GM18907 (cell line): ENCODE measurements at regions not wholly inside any gene's neighbourhood (a gene's known extent, or its start where the extent isn't known, plus 50 kb on each side); places are given as distances from the start of the nearest gene placed in this dataset.
"Not testable (repeated sequence)": the region's sequence is repeated elsewhere in the genome, so short reads cannot be mapped to it uniquely, and the experiment has no call there.

Experiments used
- ATAC-seq: cut with Tn5 transposase; IDR thresholded peaks from one replicate; pipeline ENCODE4 v1.9.1; 2021; ENCODE audit warnings: mild to moderate bottlenecking, moderate library complexity; ENCODE audit not compliant: unreplicated experiment

DNA sequence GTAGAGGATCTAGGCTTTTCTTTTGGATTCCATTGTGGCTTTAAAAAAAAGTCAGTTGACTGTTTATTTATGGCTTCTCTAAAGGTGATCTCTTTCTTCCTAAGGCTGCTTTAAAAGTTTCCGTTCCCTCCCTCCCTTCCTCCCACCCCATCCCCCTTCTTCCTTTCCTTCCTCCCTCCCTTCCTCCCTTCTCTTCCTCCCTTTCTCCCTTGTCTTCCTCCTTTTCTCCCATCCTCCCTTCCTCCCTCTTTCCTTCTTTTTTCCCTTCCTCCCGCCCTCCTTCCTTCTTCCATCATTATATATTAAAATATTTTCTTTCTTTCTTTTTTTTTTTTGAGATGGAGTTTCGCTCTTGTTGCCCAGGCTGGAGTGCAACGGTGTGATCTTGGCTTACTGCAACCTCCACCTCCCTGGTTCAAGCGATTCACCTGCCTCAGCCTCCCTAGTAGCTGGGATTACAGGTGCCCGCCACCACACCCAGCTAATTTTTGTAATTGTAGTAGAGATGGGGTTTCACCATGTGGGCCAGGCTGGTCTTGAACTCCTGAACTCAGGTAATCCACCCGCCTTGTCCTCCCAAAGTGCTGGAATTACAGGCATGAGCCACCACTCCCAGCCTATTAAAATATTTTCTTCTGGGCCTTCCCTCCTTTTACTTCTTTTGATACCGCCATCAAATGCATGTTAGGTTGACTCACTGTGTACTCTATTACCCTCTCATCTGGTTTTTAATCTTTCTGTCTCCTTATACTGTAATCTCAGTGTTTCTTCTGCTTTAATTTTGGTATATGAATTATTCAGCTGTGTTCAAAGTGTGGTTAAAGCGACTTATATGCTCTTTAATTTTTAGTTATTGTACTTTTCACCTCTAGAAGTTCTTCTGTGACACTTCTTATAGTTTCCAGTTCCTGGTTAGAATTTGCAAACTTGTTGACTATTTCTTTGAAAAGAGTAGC, 59.2 kb upstream of the ATP5PO start:
- no peak for ATAC-seq

DNA sequence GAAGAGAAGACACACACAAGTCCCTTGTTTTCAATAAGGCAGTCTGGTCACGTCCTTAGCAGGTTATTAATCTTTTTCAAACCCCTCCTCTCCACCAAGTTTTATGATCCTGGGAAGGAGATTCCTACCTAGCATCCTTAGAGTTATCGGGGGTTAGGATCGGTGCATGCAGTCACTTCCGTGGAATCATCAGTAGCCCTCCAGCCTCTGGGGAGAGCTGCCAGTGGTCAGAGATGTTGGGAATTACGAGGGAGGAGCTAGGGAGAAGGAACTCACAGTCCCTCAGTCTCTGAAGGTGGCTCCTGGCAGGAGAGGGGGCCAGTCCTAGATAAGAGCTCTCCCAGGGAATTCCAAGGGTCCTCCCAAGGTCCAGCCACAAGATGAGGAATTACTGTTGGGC, 57.7 kb upstream of the ATP5PO start:
- ATAC-seq = no peak

DNA sequence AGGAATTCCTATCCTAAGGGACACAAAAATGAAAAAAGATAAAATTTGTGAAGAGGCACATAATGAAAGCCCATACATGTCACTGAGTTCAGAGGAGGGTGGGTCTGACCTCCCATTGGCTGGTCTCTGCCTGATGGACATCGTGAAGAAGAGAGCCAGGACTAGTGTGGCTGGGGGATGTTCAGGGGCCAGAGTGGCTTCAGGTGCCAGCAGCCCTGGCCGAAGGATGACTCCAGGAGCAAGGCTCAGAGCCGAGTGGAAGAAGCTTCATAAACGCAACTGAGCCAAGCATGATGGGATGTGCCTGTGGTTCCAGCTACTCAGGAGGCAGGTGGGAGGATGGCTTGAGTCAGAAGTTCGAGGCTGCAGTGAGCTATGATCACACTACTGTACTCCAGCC, 56.9 kb upstream of the ATP5PO start:
- ATAC-seq = no peak

DNA sequence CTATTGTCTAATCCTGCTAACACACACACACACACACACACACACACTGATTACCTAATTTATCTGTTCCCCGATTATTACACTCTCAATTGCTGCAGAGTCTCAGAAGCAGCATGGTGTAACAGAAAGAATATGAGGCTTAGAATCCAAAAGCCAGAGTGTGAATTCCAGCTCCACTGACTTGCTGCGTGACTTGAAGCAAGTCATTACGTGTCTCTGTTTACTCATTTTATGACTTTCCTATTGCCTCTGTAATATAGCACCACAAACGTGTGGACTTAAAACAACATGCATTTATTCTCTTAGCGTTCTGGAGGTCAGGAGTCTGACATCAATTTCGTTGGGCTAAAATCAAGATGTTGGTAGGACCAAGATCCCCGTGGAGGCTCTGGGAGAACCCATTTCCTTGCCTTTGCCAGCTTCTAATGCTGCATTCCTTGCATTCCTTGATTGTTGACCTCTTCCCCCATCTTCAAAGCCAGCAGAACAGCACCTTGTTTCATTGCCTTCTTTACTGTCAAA, 55.9 kb upstream of the ATP5PO start:
- no peak for ATAC-seq

GRCh38 chr21:33969581-33969980, 54.0 kb upstream of the ATP5PO start:
- ATAC-seq = no peak

DNA sequence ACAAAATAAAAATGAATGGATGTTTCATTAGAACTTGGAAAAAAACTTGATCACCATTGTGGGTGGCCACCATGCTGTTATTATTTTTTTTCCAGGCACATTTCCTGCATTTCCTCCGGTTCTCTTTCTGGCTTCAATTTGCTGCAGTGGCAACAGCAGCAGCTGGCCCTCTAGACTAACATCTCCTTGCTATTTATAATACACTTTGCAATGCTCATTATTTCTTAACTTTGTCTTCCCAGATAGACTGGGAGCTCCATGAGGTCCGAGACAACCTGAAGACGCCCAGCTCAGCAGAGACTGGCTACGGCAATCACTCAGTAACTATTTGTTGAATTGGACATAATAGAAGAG, 53.4 kb upstream of the ATP5PO start:
- ATAC-seq = no peak

DNA sequence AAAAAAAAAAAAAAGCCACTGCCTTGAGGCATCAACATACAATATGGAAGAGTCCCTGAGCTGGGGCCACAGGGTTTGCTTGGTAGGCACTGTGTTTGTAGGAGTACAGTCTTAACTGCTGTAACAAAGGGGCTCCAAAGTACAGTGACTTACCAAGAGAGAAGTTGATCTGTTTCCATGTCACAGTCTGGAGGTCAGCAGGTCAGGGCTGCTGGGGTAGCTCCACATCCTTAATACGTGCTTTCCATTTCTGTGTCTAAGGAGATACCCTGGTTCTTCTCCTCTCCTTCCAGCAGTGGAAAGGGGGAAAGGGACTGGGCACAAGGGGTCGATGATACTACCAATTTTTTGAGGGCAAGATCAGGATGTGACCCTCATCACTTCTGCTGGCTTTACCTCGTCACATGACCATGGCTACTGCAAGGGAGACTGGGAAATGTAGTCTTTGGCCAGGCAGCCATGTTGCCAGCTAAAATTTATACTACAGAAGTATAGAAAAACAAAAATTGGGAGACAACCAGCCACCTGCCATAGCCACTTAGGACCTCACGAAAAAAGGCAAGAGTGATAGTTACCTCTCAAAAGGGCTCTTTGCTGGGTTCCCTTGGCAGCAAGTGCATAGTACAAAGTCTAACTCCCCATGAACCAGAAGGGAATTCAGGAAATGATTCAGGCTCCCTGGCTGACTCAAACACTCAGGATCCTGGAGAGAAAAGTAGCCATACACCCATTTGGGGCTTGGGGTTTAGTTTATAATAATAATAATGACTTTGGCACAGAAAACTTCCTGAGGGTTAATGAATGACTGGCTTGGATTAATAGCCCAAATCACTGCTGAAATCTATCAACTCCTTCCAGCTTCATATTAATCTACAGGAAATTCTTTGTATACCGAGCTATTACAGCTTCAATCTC, 52.7 kb upstream of the ATP5PO start:
- ATAC-seq = peak; percentile 51

DNA sequence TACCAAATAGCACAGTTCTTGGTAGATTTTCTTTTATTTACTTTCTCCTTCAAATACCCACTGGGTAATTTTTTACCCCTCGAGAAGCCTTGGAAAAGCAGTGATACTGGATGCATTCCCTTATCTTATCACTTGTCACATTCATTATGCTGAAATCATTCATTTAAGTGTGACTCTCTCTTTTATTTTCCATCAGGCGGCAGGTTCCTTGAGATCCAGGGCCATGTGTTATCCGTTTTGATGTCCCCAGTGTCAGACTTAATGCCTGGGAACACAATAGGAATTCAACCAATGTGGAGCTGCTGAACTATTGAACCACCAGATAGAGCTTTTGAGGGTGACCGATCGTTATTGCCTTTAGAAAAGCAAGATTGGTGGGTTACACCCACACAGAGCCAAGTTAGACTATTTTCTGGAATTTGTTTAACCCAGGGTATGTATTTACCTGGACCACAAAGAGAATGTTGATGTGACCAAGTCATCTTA, 51.5 kb upstream of the ATP5PO start:
- ATAC-seq = no peak

GRCh38 chr21:33966324-33966949, 50.8 kb upstream of the ATP5PO start:
- no peak for ATAC-seq

DNA sequence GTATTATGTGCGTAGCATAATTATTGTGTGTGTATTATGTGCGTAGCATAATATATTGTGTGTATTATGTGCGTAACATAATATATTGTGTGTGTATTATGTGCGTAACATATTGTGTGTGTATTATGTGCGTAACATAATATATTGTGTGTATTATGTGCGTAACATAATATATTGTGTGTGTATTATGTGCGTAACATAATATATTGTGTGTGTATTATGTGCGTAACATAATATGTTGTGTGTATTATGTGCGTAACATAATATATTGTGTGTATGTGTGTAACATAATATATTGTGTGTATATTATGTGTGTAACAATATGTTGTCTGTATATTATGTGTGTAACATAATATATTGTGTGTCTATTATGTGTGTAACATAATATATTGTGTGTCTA, 50.1 kb upstream of the ATP5PO start:
- ATAC-seq = not testable (repeated sequence)
